IMR-90 (cell line): ENCODE measurements at regions not wholly inside any gene's neighbourhood (a gene's known extent, or its start where the extent isn't known, plus 50 kb on each side); places are given as distances from the start of the nearest gene placed in this dataset.

Source experiments
- ATAC-seq: fragments of 200-7000 bp; cut with Tn5 transposase; 2 replicates; pipeline ENCODE4 v1.9.1; 2020; ENCODE audit warnings: low read depth, mild to moderate bottlenecking, moderate library complexity
- BruUV-seq: library from RNA; stranded (reverse); fragments of 400-500 nt; replicated peaks from 2 replicates; lab custom pipeline; 2021; lab: Mats Ljungman, UMichigan
- CTCF ChIA-PET: fragments of 300-600 bp; formaldehyde crosslinking; extraction: SDS; loops from one replicate; lab custom pipeline; 2021; ENCODE audit warnings: antibody characterized with exemption; lab: Yijun Ruan, JAX
- POLR2A ChIA-PET: fragments of 300-600 bp; sonication (Branson Sonifier 250); formaldehyde crosslinking; loops from one replicate; lab custom pipeline; 2022; ENCODE audit warnings: antibody characterized with exemption; ENCODE audit not compliant: unreplicated experiment; lab: Charles Lee
- DNase-seq: peaks from one replicate; pipeline ENCODE4 v3.0.0; 2013
- H2AFZ ChIP-seq: replicated peaks from 2 replicates; pipeline ENCODE3; 2013; ENCODE audit warnings: low read length, mild to moderate bottlenecking; ENCODE audit not compliant: poor library complexity
- H2AK5ac ChIP-seq: 2 replicates; pipeline ENCODE4 v1.6.1; 2013; ENCODE audit warnings: low read depth, low read length, inconsistent platforms
- H2AK9ac ChIP-seq: replicated peaks from 2 replicates; pipeline ENCODE3; 2013; ENCODE audit warnings: mild to moderate bottlenecking, low read depth, low read length, moderate library complexity; ENCODE audit not compliant: poor library complexity
- H2BK120ac ChIP-seq: 2 replicates; pipeline ENCODE4 v1.6.1; 2013; ENCODE audit warnings: low read depth, low read length, inconsistent platforms
- H2BK15ac ChIP-seq: 3 replicates; pipeline ENCODE4 v1.6.1; 2013; ENCODE audit warnings: low read depth, low read length, inconsistent platforms
- H2BK20ac ChIP-seq: 2 replicates; pipeline ENCODE4 v1.6.1; 2013; ENCODE audit warnings: low read depth, mild to moderate bottlenecking, inconsistent platforms, low read length, moderate library complexity
- H2BK5ac ChIP-seq: 2 replicates; pipeline ENCODE4 v1.6.1; 2013; ENCODE audit warnings: mild to moderate bottlenecking, low read depth, low read length, inconsistent platforms; ENCODE audit not compliant: poor library complexity, severe bottlenecking
- H3K14ac ChIP-seq: replicated peaks from 2 replicates; pipeline ENCODE4 v1.6.1; 2013; ENCODE audit warnings: low read depth, low read length, inconsistent platforms
- H3K18ac ChIP-seq: 2 replicates; pipeline ENCODE4 v1.6.1; 2013; ENCODE audit warnings: low read depth, low read length, control low read depth
- H3K23ac ChIP-seq: 2 replicates; pipeline ENCODE4 v1.6.1; 2013; ENCODE audit warnings: low read depth, low read length, inconsistent platforms
- H3K27ac ChIP-seq: 2 replicates; pipeline ENCODE4 v1.5.1; 2013; ENCODE audit warnings: mild to moderate bottlenecking, control low read depth, low read length; ENCODE audit not compliant: insufficient read depth
- H3K27me3 ChIP-seq: 2 replicates; pipeline ENCODE4 v1.6.1; 2013; ENCODE audit warnings: low read length; ENCODE audit not compliant: control insufficient read depth, insufficient read depth
- H3K36me3 ChIP-seq: 2 replicates; pipeline ENCODE4 v1.6.1; 2013; ENCODE audit warnings: low read length, mixed read lengths; ENCODE audit not compliant: control insufficient read depth, insufficient read depth
- H3K4ac ChIP-seq: 2 replicates; pipeline ENCODE4 v1.6.1; 2013; ENCODE audit warnings: low read depth, low read length, inconsistent platforms
- H3K4me1 ChIP-seq: 2 replicates; pipeline ENCODE4 v1.6.1; 2013; ENCODE audit warnings: low read length, mixed read lengths; ENCODE audit not compliant: control insufficient read depth, insufficient read depth
- H3K4me2 ChIP-seq: 2 replicates; pipeline ENCODE4 v1.6.1; 2013; ENCODE audit warnings: low read depth, mild to moderate bottlenecking, control low read depth, low read length, moderate library complexity
- H3K4me3 ChIP-seq: 2 replicates; pipeline ENCODE4 v1.5.1; 2013; ENCODE audit warnings: low read depth, mild to moderate bottlenecking, control low read depth, low read length, moderate library complexity; ENCODE audit not compliant: insufficient read depth
- H3K56ac ChIP-seq: 2 replicates; pipeline ENCODE4 v1.6.1; 2013; ENCODE audit warnings: low read length, inconsistent platforms; ENCODE audit not compliant: insufficient read depth; ENCODE audit errors: extremely low read depth
- H3K79me1 ChIP-seq, 2 experiments: 2 replicates each; pipeline ENCODE4 v1.6.1; 2013; ENCODE audit warnings: low read length in 2 of 2, inconsistent platforms in 1 of 2, low read depth in 1 of 2
- H3K9ac ChIP-seq: 2 replicates; pipeline ENCODE4 v1.6.1; 2013; ENCODE audit warnings: low read depth, low read length, control low read depth
- H3K9me1 ChIP-seq: 2 replicates; pipeline ENCODE4 v1.6.1; 2013; ENCODE audit warnings: low read length, inconsistent platforms; ENCODE audit not compliant: insufficient read depth
- H3K9me3 ChIP-seq: 2 replicates; pipeline ENCODE4 v1.6.1; 2013; ENCODE audit warnings: low read length; ENCODE audit not compliant: control insufficient read depth, insufficient read depth
- H4K20me1 ChIP-seq: 2 replicates; pipeline ENCODE4 v1.6.1; 2013; ENCODE audit warnings: low read length, inconsistent platforms; ENCODE audit not compliant: insufficient read depth
- H4K5ac ChIP-seq: 2 replicates; pipeline ENCODE4 v1.6.1; 2013; ENCODE audit warnings: mild to moderate bottlenecking, low read depth, low read length, control low read depth
- H4K8ac ChIP-seq, 2 experiments: 2 replicates each; pipeline ENCODE4 v1.6.1; 2013; ENCODE audit warnings: low read depth in 2 of 2, low read length in 2 of 2, control low read depth in 1 of 2, inconsistent platforms in 1 of 2
- H4K91ac ChIP-seq: 2 replicates; pipeline ENCODE4 v1.6.1; 2013; ENCODE audit warnings: low read depth, low read length, inconsistent platforms; ENCODE audit not compliant: insufficient read depth
- BHLHE40 ChIP-seq: fragments of 150-350 bp; IDR thresholded peaks from 2 replicates; pipeline ENCODE4 v1.6.1; 2016; ENCODE audit warnings: mild to moderate bottlenecking, low read depth, low read length
- CHD1 ChIP-seq: IDR thresholded peaks from 2 replicates; pipeline ENCODE4 v1.6.1; 2012; ENCODE audit warnings: low read depth, low read length, improper control_type of control experiment
- FOS ChIP-seq: fragments of 150-350 bp; IDR thresholded peaks from 2 replicates; pipeline ENCODE4 v1.6.1; 2016; ENCODE audit warnings: low read depth, low read length
- MAFK ChIP-seq: IDR thresholded peaks from 2 replicates; pipeline ENCODE4 v1.6.1; 2012; ENCODE audit warnings: low read depth, low read length, improper control_type of control experiment
- MAZ ChIP-seq: IDR thresholded peaks from 2 replicates; pipeline ENCODE4 v1.6.1; 2012; ENCODE audit warnings: low read depth, mild to moderate bottlenecking, low read length, improper control_type of control experiment, moderate library complexity, borderline replicate concordance
- MXI1 ChIP-seq: IDR thresholded peaks from 2 replicates; pipeline ENCODE4 v1.6.1; 2012; ENCODE audit warnings: low read depth, mild to moderate bottlenecking, low read length, moderate library complexity, borderline replicate concordance
- RCOR1 ChIP-seq: IDR thresholded peaks from 2 replicates; pipeline ENCODE4 v1.6.1; 2012; ENCODE audit warnings: mild to moderate bottlenecking, low read length, improper control_type of control experiment; ENCODE audit not compliant: insufficient replicate concordance
- RFX5 ChIP-seq: IDR thresholded peaks from 2 replicates; pipeline ENCODE4 v1.8.0; 2012; ENCODE audit warnings: low read depth, mild to moderate bottlenecking, low read length, moderate library complexity
- WGBS, 2 experiments: methylation state at CpG; one replicate each; pipeline versions ENCODE4 v1.1.5 to v1.1.7; 2013; ENCODE audit warnings: missing lambda C conversion rate in 2 of 2; ENCODE audit not compliant: insufficient read length in 1 of 2; ENCODE audit errors: extremely low coverage in 2 of 2; 5-methylcytosine and 5-hydroxymethylcytosine counted together
- dilution Hi-C: fragments of 300-500 bp; cut with HindIII; formaldehyde crosslinking; loops from one replicate; pipeline ENCODE4 v1.14.3; 2018; ENCODE audit warnings: low sequenced_read_pairs; ENCODE audit not compliant: unreplicated experiment
- in situ Hi-C: fragments of 300-500 bp; cut with MboI; formaldehyde crosslinking; loops from 3 replicates; pipeline ENCODE4 v1.14.3; 2019; ENCODE audit warnings: low sequenced_read_pairs, inconsistent platforms, mixed read lengths
- intact Hi-C: fragments of 100-400 bp; cut with micrococcal nuclease; formaldehyde crosslinking; loops from 2 replicates; pipeline ENCODE4 v1.10.0; 2022
- TF ChIP-seq, protein P1 (sequence below): fragments of 150-350 bp; IDR thresholded peaks from 2 replicates; pipeline ENCODE4 v1.6.1; 2017; ENCODE audit warnings: mild to moderate bottlenecking, antibody characterized with exemption, low read length, low read depth
- TF ChIP-seq, protein P2 (sequence below): conservative IDR thresholded peaks from 2 replicates; pipeline ENCODE4 v1.5.1; 2012; ENCODE audit warnings: mild to moderate bottlenecking, low read depth, low read length, improper control_type of control experiment

DNA sequence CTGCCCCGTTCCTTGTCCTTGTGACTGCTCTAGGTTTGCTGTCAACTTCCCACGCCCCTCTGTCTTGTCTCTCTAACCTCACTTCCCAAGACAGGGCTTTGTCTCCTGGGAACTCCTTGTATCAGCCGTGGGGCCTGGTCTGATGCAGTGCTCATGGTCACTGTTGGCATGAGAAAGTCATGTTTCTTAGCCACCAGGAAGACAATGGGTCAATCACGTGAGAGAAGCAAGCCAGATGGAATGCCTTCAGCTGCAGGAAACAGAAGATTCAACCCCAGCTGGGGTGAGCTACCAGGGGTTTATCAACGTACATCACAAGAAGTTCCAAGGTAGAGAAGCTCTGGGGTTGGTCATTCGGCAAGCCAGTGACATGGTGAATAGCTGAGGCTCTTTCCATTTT, 116.6 kb downstream of the IRF8 start:
- TF ChIP-seq RFX5 (no peak), FOS (no peak), BHLHE40 (no peak), CHD1 (no peak), RCOR1 (no peak), MXI1 (no peak), MAFK (no peak), MAZ (no peak)
- TF ChIP-seq, protein P1, sequence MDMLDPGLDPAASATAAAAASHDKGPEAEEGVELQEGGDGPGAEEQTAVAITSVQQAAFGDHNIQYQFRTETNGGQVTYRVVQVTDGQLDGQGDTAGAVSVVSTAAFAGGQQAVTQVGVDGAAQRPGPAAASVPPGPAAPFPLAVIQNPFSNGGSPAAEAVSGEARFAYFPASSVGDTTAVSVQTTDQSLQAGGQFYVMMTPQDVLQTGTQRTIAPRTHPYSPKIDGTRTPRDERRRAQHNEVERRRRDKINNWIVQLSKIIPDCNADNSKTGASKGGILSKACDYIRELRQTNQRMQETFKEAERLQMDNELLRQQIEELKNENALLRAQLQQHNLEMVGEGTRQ, result no peak
- TF ChIP-seq, protein P2, sequence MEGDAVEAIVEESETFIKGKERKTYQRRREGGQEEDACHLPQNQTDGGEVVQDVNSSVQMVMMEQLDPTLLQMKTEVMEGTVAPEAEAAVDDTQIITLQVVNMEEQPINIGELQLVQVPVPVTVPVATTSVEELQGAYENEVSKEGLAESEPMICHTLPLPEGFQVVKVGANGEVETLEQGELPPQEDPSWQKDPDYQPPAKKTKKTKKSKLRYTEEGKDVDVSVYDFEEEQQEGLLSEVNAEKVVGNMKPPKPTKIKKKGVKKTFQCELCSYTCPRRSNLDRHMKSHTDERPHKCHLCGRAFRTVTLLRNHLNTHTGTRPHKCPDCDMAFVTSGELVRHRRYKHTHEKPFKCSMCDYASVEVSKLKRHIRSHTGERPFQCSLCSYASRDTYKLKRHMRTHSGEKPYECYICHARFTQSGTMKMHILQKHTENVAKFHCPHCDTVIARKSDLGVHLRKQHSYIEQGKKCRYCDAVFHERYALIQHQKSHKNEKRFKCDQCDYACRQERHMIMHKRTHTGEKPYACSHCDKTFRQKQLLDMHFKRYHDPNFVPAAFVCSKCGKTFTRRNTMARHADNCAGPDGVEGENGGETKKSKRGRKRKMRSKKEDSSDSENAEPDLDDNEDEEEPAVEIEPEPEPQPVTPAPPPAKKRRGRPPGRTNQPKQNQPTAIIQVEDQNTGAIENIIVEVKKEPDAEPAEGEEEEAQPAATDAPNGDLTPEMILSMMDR, result no peak
- ChIA-PET POLR2A (no interaction called here), CTCF (interaction anchor here (0.9 to 1.6 kb wide), 4 partner anchors 14 to 548 kb away, joined by 3 to 19 read pairs (median 6); no protein-coding TSS in a partner anchor)
- no peaks in the 10 kb centered on the region for H4K20me1 ChIP-seq
- H2BK15ac ChIP-seq, result no peak overlapping the region
- no peak overlapping the region for H2BK20ac ChIP-seq
- BruUV-seq, result no TSS peak
- no peak overlapping the region for H4K91ac ChIP-seq
- in situ Hi-C loops, result loop anchor here (5.0 kb wide), 1 partner anchor 193 kb away; no protein-coding TSS in a partner anchor
- no peak overlapping the region for H2BK5ac ChIP-seq
- H4K5ac ChIP-seq, result no peak overlapping the region
- no peak overlapping the region for H3K18ac ChIP-seq
- no peak for ATAC-seq
- H3K79me1 ChIP-seq, result no peaks in the 10 kb centered on the region
- no peak overlapping the region for H3K27ac ChIP-seq
- H2AK5ac ChIP-seq, result no peak overlapping the region
- dilution Hi-C loops, result no loop called here
- no peak overlapping the region for H2AK9ac ChIP-seq
- 58% methylated on average over 6 of the region's 6 CpGs; no CpG with 5 or more reads in 1 of the 2 experiments for WGBS, 2 experiments
- H3K27me3 ChIP-seq, result peaks cover 45% of the 10 kb centered on the region
- DNase-seq, result no peak
- no peaks in the 10 kb centered on the region for H3K36me3 ChIP-seq
- H3K4me1 ChIP-seq, result no peaks in the 10 kb centered on the region
- no peak overlapping the region for H2AFZ ChIP-seq
- no peak overlapping the region for H2BK120ac ChIP-seq
- no peak overlapping the region for H3K56ac ChIP-seq
- no peak overlapping the region for H3K4me2 ChIP-seq
- H4K8ac ChIP-seq, result no peak overlapping the region
- peaks cover 14% of the 10 kb centered on the region for H3K9me3 ChIP-seq
- intact Hi-C loops, result loop anchor here (1.0 to 5.0 kb wide), 3 partner anchors 194 to 507 kb away; no protein-coding TSS in a partner anchor
- H3K9ac ChIP-seq, result no peak overlapping the region
- H3K4ac ChIP-seq, result no peak overlapping the region
- H3K9me1 ChIP-seq, result no peaks in the 10 kb centered on the region
- H3K14ac ChIP-seq, result no peak overlapping the region
- H3K23ac ChIP-seq, result no peak overlapping the region
- H3K4me3 ChIP-seq, result no peak overlapping the region
